GM12891 (cell line): ENCODE measurements at regions not wholly inside any gene's neighbourhood (a gene's known extent, or its start where the extent isn't known, plus 50 kb on each side); places are given as distances from the start of the nearest gene placed in this dataset.

Experiments used
- PAX5 ChIP-seq: IDR thresholded peaks from 2 replicates; pipeline ENCODE4 v1.6.1; 2011; ENCODE audit warnings: low read length, moderate library complexity, mild to moderate bottlenecking; ENCODE audit not compliant: insufficient read depth, severe bottlenecking
- POLR2A ChIP-seq: IDR thresholded peaks from 2 replicates; pipeline ENCODE4 v1.6.1; 2011; ENCODE audit warnings: low read depth, low read length, control low read depth
- POLR2AphosphoS5 ChIP-seq: IDR thresholded peaks from 2 replicates; pipeline ENCODE4 v1.6.1; 2011; ENCODE audit warnings: low read depth, low read length, control low read depth
- TAF1 ChIP-seq: IDR thresholded peaks from 2 replicates; pipeline ENCODE4 v1.6.1; 2011; ENCODE audit warnings: low read depth, low read length, control low read depth

GRCh38 chr13:21913010-21913409, 242.1 kb downstream of the FGF9 start:
- TF ChIP-seq POLR2A (no peak), POLR2AphosphoS5 (no peak), PAX5 (no peak), TAF1 (no peak)
